GM19324 (cell line): ENCODE measurements at regions not wholly inside any gene's neighbourhood (a gene's known extent, or its start where the extent isn't known, plus 50 kb on each side); places are given as distances from the start of the nearest gene placed in this dataset.

ENCODE experiments used
- ATAC-seq: cut with Tn5 transposase; IDR thresholded peaks from one replicate; pipeline ENCODE4 v1.9.1; 2021; ENCODE audit warnings: mild to moderate bottlenecking, moderate library complexity; ENCODE audit not compliant: unreplicated experiment, low FRiP score

GRCh38 chr14:25108959-25109358 lies 59.0 kb upstream of the STXBP6 start:
- no peak for ATAC-seq

GRCh38 chr14:25108291-25108690 lies 58.3 kb upstream of the STXBP6 start:
- ATAC-seq: no peak

- no peak for ATAC-seq
Measured at GRCh38 chr14:25103820-25104219, 53.9 kb upstream of the STXBP6 start.

GRCh38 chr14:25103271-25103670 lies 53.3 kb upstream of the STXBP6 start:
- no peak for ATAC-seq

- ATAC-seq: no peak
Measured at GRCh38 chr14:25102788-25103187, 52.8 kb upstream of the STXBP6 start.

GRCh38 chr14:25101276-25101675 lies 51.3 kb upstream of the STXBP6 start:
- no peak for ATAC-seq
